GM12878 (cell line): ENCODE measurements at regions not wholly inside any gene's neighbourhood (a gene's known extent, or its start where the extent isn't known, plus 50 kb on each side); places are given as distances from the start of the nearest gene placed in this dataset.

Experiments
- CREB1 ChIP-seq: IDR thresholded peaks from 2 replicates; pipeline ENCODE4 v1.6.1; 2012; ENCODE audit warnings: low read depth, mild to moderate bottlenecking, inconsistent platforms
- DPF2 ChIP-seq: fragments of 450-650 bp; IDR thresholded peaks from 2 replicates; pipeline ENCODE4 v1.6.1; 2017; ENCODE audit warnings: mild to moderate bottlenecking
- ETV6 ChIP-seq, 2 experiments: fragments of 450-650 bp in 1 of 2; IDR thresholded peaks in 1 of 2; conservative IDR thresholded peaks in 1 of 2; 2 replicates each; pipeline ENCODE4 v1.6.1; 2014; ENCODE audit warnings: antibody characterized with exemption in 1 of 2, borderline replicate concordance in 1 of 2, low read depth in 1 of 2, mild to moderate bottlenecking in 1 of 2, moderate library complexity in 1 of 2
- LARP7 ChIP-seq: fragments of 450-650 bp; IDR thresholded peaks from 2 replicates; pipeline ENCODE4 v1.6.1; 2017; ENCODE audit warnings: mild to moderate bottlenecking
- PAX8 ChIP-seq: fragments of 450-650 bp; IDR thresholded peaks from 2 replicates; pipeline ENCODE4 v1.6.1; 2017; ENCODE audit warnings: mild to moderate bottlenecking, moderate library complexity
- POLR2AphosphoS5 ChIP-seq: IDR thresholded peaks from 2 replicates; pipeline ENCODE4 v1.6.1; 2011; ENCODE audit warnings: mild to moderate bottlenecking, low read length, inconsistent platforms
- RCOR1 ChIP-seq: conservative IDR thresholded peaks from 2 replicates; pipeline ENCODE4 v1.6.1; 2012; ENCODE audit warnings: low read depth, low read length, improper control_type of control experiment
- TF ChIP-seq, protein P1 (sequence below): IDR thresholded peaks from 2 replicates; pipeline ENCODE4 v1.6.1; 2011; ENCODE audit warnings: mild to moderate bottlenecking, low read depth, low read length, moderate library complexity; ENCODE audit not compliant: insufficient replicate concordance
- TF ChIP-seq, protein P2 (sequence below): fragments of 450-650 bp; IDR thresholded peaks from 2 replicates; pipeline ENCODE4 v1.6.1; 2014; ENCODE audit warnings: mild to moderate bottlenecking
- TF ChIP-seq, protein P3 (sequence below): fragments of 450-650 bp; conservative IDR thresholded peaks from 2 replicates; pipeline ENCODE4 v1.6.1; 2017; ENCODE audit warnings: mild to moderate bottlenecking, moderate library complexity
- TF ChIP-seq, protein P4 (sequence below): fragments of 150-350 bp; IDR thresholded peaks from 2 replicates; pipeline ENCODE4 v1.6.1; 2016; ENCODE audit warnings: low read depth, low read length
- TF ChIP-seq, protein P5 (sequence below): fragments of 450-650 bp; IDR thresholded peaks from 2 replicates; pipeline ENCODE4 v1.6.1; 2017; ENCODE audit warnings: borderline replicate concordance
- TF ChIP-seq, protein P6 (sequence below): IDR thresholded peaks from 2 replicates; pipeline ENCODE4 v1.6.1; 2012; ENCODE audit warnings: low read length, inconsistent platforms
- TF ChIP-seq, protein P7 (sequence below): IDR thresholded peaks from 2 replicates; pipeline ENCODE4 v1.6.1; 2012; ENCODE audit warnings: low read depth, low read length, improper control_type of control experiment

DNA sequence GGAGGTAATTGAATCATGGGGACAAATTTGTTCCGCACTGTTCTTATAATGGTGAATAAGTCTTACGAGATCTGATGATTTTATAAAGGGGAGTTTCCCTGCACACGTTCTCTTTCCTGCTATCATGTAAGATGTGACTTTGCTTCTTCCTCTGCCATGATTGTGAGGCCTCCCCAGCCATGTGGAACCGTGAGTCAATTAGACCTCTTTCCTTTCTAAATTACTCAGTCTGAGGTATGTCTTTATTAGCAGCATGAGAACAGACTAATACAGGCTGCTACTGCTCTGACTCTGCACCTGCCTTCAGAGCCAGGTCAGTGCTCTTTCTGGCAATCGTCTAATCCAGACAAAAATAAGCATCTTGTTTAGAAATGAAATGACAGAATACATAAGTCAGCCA, 479.2 kb upstream of the TUSC1 start (continued):
- TF ChIP-seq ETV6 (conservative IDR thresholded peaks at IDR 0.05 in 1 of 2, IDR thresholded peaks at IDR 0.05 in 1 of 2; ENCODE audit: borderline replicate concordance in 1 of 2, low read depth in 1 of 2) (peak in 1 of 2 experiments; percentile 76; a peak in 1 of 4 replicates), PAX8 (no peak), LARP7 (no peak), POLR2AphosphoS5 (no peak), RCOR1 (no peak), CREB1 (no peak), DPF2 (no peak)
- TF ChIP-seq, protein P1, sequence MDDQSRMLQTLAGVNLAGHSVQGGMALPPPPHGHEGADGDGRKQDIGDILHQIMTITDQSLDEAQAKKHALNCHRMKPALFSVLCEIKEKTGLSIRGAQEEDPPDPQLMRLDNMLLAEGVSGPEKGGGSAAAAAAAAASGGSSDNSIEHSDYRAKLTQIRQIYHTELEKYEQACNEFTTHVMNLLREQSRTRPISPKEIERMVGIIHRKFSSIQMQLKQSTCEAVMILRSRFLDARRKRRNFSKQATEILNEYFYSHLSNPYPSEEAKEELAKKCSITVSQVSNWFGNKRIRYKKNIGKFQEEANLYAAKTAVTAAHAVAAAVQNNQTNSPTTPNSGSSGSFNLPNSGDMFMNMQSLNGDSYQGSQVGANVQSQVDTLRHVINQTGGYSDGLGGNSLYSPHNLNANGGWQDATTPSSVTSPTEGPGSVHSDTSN, result no peak
- TF ChIP-seq, protein P2, sequence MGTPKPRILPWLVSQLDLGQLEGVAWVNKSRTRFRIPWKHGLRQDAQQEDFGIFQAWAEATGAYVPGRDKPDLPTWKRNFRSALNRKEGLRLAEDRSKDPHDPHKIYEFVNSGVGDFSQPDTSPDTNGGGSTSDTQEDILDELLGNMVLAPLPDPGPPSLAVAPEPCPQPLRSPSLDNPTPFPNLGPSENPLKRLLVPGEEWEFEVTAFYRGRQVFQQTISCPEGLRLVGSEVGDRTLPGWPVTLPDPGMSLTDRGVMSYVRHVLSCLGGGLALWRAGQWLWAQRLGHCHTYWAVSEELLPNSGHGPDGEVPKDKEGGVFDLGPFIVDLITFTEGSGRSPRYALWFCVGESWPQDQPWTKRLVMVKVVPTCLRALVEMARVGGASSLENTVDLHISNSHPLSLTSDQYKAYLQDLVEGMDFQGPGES, result no peak
- TF ChIP-seq, protein P3, sequence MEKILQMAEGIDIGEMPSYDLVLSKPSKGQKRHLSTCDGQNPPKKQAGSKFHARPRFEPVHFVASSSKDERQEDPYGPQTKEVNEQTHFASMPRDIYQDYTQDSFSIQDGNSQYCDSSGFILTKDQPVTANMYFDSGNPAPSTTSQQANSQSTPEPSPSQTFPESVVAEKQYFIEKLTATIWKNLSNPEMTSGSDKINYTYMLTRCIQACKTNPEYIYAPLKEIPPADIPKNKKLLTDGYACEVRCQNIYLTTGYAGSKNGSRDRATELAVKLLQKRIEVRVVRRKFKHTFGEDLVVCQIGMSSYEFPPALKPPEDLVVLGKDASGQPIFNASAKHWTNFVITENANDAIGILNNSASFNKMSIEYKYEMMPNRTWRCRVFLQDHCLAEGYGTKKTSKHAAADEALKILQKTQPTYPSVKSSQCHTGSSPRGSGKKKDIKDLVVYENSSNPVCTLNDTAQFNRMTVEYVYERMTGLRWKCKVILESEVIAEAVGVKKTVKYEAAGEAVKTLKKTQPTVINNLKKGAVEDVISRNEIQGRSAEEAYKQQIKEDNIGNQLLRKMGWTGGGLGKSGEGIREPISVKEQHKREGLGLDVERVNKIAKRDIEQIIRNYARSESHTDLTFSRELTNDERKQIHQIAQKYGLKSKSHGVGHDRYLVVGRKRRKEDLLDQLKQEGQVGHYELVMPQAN, result no peak
- TF ChIP-seq, protein P4, sequence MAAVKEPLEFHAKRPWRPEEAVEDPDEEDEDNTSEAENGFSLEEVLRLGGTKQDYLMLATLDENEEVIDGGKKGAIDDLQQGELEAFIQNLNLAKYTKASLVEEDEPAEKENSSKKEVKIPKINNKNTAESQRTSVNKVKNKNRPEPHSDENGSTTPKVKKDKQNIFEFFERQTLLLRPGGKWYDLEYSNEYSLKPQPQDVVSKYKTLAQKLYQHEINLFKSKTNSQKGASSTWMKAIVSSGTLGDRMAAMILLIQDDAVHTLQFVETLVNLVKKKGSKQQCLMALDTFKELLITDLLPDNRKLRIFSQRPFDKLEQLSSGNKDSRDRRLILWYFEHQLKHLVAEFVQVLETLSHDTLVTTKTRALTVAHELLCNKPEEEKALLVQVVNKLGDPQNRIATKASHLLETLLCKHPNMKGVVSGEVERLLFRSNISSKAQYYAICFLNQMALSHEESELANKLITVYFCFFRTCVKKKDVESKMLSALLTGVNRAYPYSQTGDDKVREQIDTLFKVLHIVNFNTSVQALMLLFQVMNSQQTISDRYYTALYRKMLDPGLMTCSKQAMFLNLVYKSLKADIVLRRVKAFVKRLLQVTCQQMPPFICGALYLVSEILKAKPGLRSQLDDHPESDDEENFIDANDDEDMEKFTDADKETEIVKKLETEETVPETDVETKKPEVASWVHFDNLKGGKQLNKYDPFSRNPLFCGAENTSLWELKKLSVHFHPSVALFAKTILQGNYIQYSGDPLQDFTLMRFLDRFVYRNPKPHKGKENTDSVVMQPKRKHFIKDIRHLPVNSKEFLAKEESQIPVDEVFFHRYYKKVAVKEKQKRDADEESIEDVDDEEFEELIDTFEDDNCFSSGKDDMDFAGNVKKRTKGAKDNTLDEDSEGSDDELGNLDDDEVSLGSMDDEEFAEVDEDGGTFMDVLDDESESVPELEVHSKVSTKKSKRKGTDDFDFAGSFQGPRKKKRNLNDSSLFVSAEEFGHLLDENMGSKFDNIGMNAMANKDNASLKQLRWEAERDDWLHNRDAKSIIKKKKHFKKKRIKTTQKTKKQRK, result no peak
- TF ChIP-seq, protein P5, sequence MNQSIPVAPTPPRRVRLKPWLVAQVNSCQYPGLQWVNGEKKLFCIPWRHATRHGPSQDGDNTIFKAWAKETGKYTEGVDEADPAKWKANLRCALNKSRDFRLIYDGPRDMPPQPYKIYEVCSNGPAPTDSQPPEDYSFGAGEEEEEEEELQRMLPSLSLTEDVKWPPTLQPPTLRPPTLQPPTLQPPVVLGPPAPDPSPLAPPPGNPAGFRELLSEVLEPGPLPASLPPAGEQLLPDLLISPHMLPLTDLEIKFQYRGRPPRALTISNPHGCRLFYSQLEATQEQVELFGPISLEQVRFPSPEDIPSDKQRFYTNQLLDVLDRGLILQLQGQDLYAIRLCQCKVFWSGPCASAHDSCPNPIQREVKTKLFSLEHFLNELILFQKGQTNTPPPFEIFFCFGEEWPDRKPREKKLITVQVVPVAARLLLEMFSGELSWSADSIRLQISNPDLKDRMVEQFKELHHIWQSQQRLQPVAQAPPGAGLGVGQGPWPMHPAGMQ, result no peak
- TF ChIP-seq, protein P6, sequence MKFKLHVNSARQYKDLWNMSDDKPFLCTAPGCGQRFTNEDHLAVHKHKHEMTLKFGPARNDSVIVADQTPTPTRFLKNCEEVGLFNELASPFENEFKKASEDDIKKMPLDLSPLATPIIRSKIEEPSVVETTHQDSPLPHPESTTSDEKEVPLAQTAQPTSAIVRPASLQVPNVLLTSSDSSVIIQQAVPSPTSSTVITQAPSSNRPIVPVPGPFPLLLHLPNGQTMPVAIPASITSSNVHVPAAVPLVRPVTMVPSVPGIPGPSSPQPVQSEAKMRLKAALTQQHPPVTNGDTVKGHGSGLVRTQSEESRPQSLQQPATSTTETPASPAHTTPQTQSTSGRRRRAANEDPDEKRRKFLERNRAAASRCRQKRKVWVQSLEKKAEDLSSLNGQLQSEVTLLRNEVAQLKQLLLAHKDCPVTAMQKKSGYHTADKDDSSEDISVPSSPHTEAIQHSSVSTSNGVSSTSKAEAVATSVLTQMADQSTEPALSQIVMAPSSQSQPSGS, result no peak
- TF ChIP-seq, protein P7, sequence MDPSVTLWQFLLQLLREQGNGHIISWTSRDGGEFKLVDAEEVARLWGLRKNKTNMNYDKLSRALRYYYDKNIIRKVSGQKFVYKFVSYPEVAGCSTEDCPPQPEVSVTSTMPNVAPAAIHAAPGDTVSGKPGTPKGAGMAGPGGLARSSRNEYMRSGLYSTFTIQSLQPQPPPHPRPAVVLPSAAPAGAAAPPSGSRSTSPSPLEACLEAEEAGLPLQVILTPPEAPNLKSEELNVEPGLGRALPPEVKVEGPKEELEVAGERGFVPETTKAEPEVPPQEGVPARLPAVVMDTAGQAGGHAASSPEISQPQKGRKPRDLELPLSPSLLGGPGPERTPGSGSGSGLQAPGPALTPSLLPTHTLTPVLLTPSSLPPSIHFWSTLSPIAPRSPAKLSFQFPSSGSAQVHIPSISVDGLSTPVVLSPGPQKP, result no peak
